NOMO-1 treated with DMSO at 0.1 percent for 48 hours (cell line): ENCODE measurements at regions not wholly inside any gene's neighbourhood (a gene's known extent, or its start where the extent isn't known, plus 50 kb on each side); places are given as distances from the start of the nearest gene placed in this dataset.
"Not testable (repeated sequence)": the region's sequence is repeated elsewhere in the genome, so short reads cannot be mapped to it uniquely, and the experiment has no call there.

Experiments used
- DNase-seq: peaks from one replicate; lab custom pipeline; 2025; ENCODE audit not compliant: unreplicated experiment; lab: John Stamatoyannopoulos, UW

- no peak for DNase-seq
Measured at GRCh38 chr10:9066152-9066551, 1011.7 kb downstream of the GATA3 start.

- no peak for DNase-seq
Measured at GRCh38 chr10:9068003-9068402, 1013.5 kb downstream of the GATA3 start.

- DNase-seq = no peak
Measured at GRCh38 chr10:9069136-9069535, 1014.6 kb downstream of the GATA3 start.

- no peak for DNase-seq
Measured at GRCh38 chr10:9075420-9075819, 1020.9 kb downstream of the GATA3 start.

GRCh38 chr10:9076066-9076465 is 1021.6 kb downstream of the GATA3 start:
- no peak for DNase-seq

- DNase-seq = no peak
Measured at GRCh38 chr10:9081253-9081652, 1026.8 kb downstream of the GATA3 start.

GRCh38 chr10:9081961-9082360 is 1027.5 kb downstream of the GATA3 start:
- DNase-seq = no peak

- no peak for DNase-seq
Measured at GRCh38 chr10:9091530-9092093, 1037.1 kb downstream of the GATA3 start.

- no peak for DNase-seq
Measured at GRCh38 chr10:9096288-9096687, 1041.8 kb downstream of the GATA3 start.

- no peak for DNase-seq
Measured at GRCh38 chr10:9097206-9097990, 1042.9 kb downstream of the GATA3 start.

- no peak for DNase-seq
Measured at GRCh38 chr10:9097991-9098306, 1043.5 kb downstream of the GATA3 start.

GRCh38 chr10:9102026-9102425 is 1047.5 kb downstream of the GATA3 start:
- DNase-seq = no peak

- no peak for DNase-seq
Measured at GRCh38 chr10:9103301-9103700, 1048.8 kb downstream of the GATA3 start.

GRCh38 chr10:9111976-9112375 is 1057.5 kb downstream of the GATA3 start:
- DNase-seq = no peak

- DNase-seq = no peak
Measured at GRCh38 chr10:9126728-9127127, 1072.2 kb downstream of the GATA3 start.

- DNase-seq = no peak
Measured at GRCh38 chr10:9137368-9137767, 1082.9 kb downstream of the GATA3 start.

- DNase-seq = not testable (repeated sequence)
Measured at GRCh38 chr10:9138829-9139228, 1084.3 kb downstream of the GATA3 start.

GRCh38 chr10:9140373-9140772 is 1085.9 kb downstream of the GATA3 start:
- no peak for DNase-seq

GRCh38 chr10:9147475-9147874 is 1093.0 kb downstream of the GATA3 start:
- DNase-seq = no peak

- no peak for DNase-seq
Measured at GRCh38 chr10:9149134-9149533, 1094.6 kb downstream of the GATA3 start.

- DNase-seq = not testable (repeated sequence)
Measured at GRCh38 chr10:9153057-9153456, 1098.6 kb downstream of the GATA3 start.

- DNase-seq = no peak
Measured at GRCh38 chr10:9157656-9158055, 1103.2 kb downstream of the GATA3 start.

- DNase-seq = no peak
Measured at GRCh38 chr10:9158675-9159074, 1104.2 kb downstream of the GATA3 start.
